Keratinocyte (primary cell): ENCODE measurements at regions not wholly inside any gene's neighbourhood (a gene's known extent, or its start where the extent isn't known, plus 50 kb on each side); places are given as distances from the start of the nearest gene placed in this dataset.

ENCODE experiments used
- CTCF ChIP-seq, 3 experiments: IDR thresholded peaks in 1 of 3; conservative IDR thresholded peaks in 1 of 3; optimal IDR thresholded peaks in 1 of 3; 2 replicates in 2 of 3; 3 replicates in 1 of 3; pipeline versions ENCODE3 to v1.5.1; 2011; ENCODE audit warnings: low read length in 3 of 3, mild to moderate bottlenecking in 3 of 3, moderate library complexity in 2 of 3, control low read depth in 1 of 3, inconsistent platforms in 1 of 3; ENCODE audit not compliant: insufficient read depth in 2 of 3; ENCODE audit errors: extremely low read depth in 1 of 3
- EZH2 ChIP-seq: IDR thresholded peaks from one replicate; pipeline ENCODE4 v1.6.1; 2012; ENCODE audit warnings: inconsistent platforms, mild to moderate bottlenecking, low read length, moderate library complexity

GRCh38 chr15:100730655-100731266, 128.4 kb downstream of the ASB7 start:
- no peak for TF ChIP-seq CTCF (optimal IDR thresholded peaks at IDR 0.05 in 1 of 3, IDR thresholded peaks at IDR 0.05 in 1 of 3, conservative IDR thresholded peaks at IDR 0.05 in 1 of 3; ENCODE audit: extremely low read depth in 1 of 3, insufficient read depth in 2 of 3, low read length in 3 of 3)
- no peak for TF ChIP-seq EZH2
